Neural cell (in vitro differentiated cells): ENCODE measurements at regions not wholly inside any gene's neighbourhood (a gene's known extent, or its start where the extent isn't known, plus 50 kb on each side); places are given as distances from the start of the nearest gene placed in this dataset.

Experiments
- H2AFZ ChIP-seq: fragments of 200-600, 300-800 bp; sonication (generic), shearing (Covaris generic); 2 replicates; pipeline ENCODE4 v1.6.0; 2014; ENCODE audit warnings: low read depth, mild to moderate bottlenecking, antibody characterized with exemption, low read length, moderate library complexity
- H3F3A ChIP-seq: fragments of 200-600 bp; shearing (Covaris generic); 2 replicates; pipeline ENCODE4 v1.6.1; 2016; ENCODE audit warnings: mild to moderate bottlenecking, moderate library complexity, mixed read lengths, antibody characterized with exemption, low read length; ENCODE audit not compliant: insufficient read depth, poor library complexity, severe bottlenecking
- H3K27ac ChIP-seq: fragments of 200-600, 300-800 bp; sonication (generic), shearing (Covaris generic); 2 replicates; pipeline ENCODE4 v1.5.1; 2014; ENCODE audit warnings: mild to moderate bottlenecking, low read length, moderate library complexity
- H3K27me3 ChIP-seq: fragments of 300-800, 200-600 bp; sonication (generic), shearing (Covaris generic); 2 replicates; pipeline ENCODE4 v1.6.0; 2014; ENCODE audit warnings: mild to moderate bottlenecking, low read depth, low read length, moderate library complexity; ENCODE audit not compliant: insufficient read depth
- H3K36me3 ChIP-seq: fragments of 300-800, 200-600 bp; sonication (generic), shearing (Covaris generic); 2 replicates; pipeline ENCODE4 v1.5.1; 2014; ENCODE audit warnings: mild to moderate bottlenecking, antibody characterized with exemption, low read length, moderate library complexity; ENCODE audit not compliant: insufficient read depth
- H3K4me2 ChIP-seq: fragments of 300-800, 200-600 bp; sonication (generic), shearing (Covaris generic); 2 replicates; pipeline ENCODE4 v1.6.0; 2014; ENCODE audit warnings: mild to moderate bottlenecking, low read length
- H3K4me3 ChIP-seq: fragments of 300-800, 200-600 bp; sonication (generic), shearing (Covaris generic); 2 replicates; pipeline ENCODE4 v1.5.1; 2014; ENCODE audit warnings: mild to moderate bottlenecking, low read length, moderate library complexity
- H3K79me2 ChIP-seq: fragments of 200-600 bp; shearing (Covaris generic); replicated peaks from 2 replicates; pipeline ENCODE4 v1.6.0; 2014; ENCODE audit warnings: mild to moderate bottlenecking, low read length, moderate library complexity; ENCODE audit not compliant: insufficient read depth
- H3K9ac ChIP-seq: fragments of 300-800, 200-600 bp; sonication (generic), shearing (Covaris generic); 2 replicates; pipeline ENCODE4 v1.6.1; 2016; ENCODE audit warnings: mild to moderate bottlenecking, low read length, mixed read lengths
- H3K9me2 ChIP-seq: fragments of 200-600 bp; shearing (Covaris generic); 2 replicates; pipeline ENCODE4 v1.6.1; 2016; ENCODE audit warnings: mild to moderate bottlenecking, low read length, mixed read lengths; ENCODE audit not compliant: insufficient read depth
- H3K9me3 ChIP-seq: fragments of 200-600, 300-800 bp; sonication (generic), shearing (Covaris generic); 2 replicates; pipeline ENCODE4 v1.6.1; 2016; ENCODE audit warnings: mild to moderate bottlenecking, mixed run types, low read length, moderate library complexity, mixed read lengths
- H4K20me1 ChIP-seq: fragments of 200-600 bp; shearing (Covaris generic); 2 replicates; pipeline ENCODE4 v1.6.1; 2016; ENCODE audit warnings: mild to moderate bottlenecking, mixed run types; ENCODE audit not compliant: insufficient read depth
- EP300 ChIP-seq: fragments of 450-650 bp; conservative IDR thresholded peaks from 2 replicates; pipeline ENCODE4 v1.6.1; 2014; ENCODE audit warnings: antibody characterized with exemption, mild to moderate bottlenecking, moderate library complexity; ENCODE audit not compliant: poor library complexity, severe bottlenecking
- EZH2 ChIP-seq: fragments of 200-600, 300-800 bp; shearing (Covaris generic), sonication (generic); IDR thresholded peaks from 2 replicates; pipeline ENCODE4 v1.6.1; 2014; ENCODE audit warnings: antibody characterized with exemption, low read length, borderline replicate concordance, mild to moderate bottlenecking; ENCODE audit not compliant: insufficient read depth, poor library complexity, severe bottlenecking
- MXI1 ChIP-seq: fragments of 450-650 bp; conservative IDR thresholded peaks from 2 replicates; pipeline ENCODE4 v1.6.1; 2014; ENCODE audit warnings: antibody characterized with exemption, mild to moderate bottlenecking; ENCODE audit not compliant: poor library complexity, severe bottlenecking
- POLR2AphosphoS5 ChIP-seq: IDR thresholded peaks from 2 replicates; pipeline ENCODE4 v1.6.1; 2012
- RAD21 ChIP-seq: fragments of 450-650 bp; conservative IDR thresholded peaks from 2 replicates; pipeline ENCODE4 v1.6.1; 2014; ENCODE audit warnings: antibody characterized with exemption, mild to moderate bottlenecking, moderate library complexity
- SMC3 ChIP-seq: fragments of 450-650 bp; conservative IDR thresholded peaks from 2 replicates; pipeline ENCODE4 v1.6.1; 2014; ENCODE audit warnings: antibody characterized with exemption, mild to moderate bottlenecking, moderate library complexity; ENCODE audit not compliant: poor library complexity
- TAF1 ChIP-seq: IDR thresholded peaks from 2 replicates; pipeline ENCODE4 v1.6.1; 2012; ENCODE audit warnings: low read depth
- TF ChIP-seq, protein P1 (sequence below): IDR thresholded peaks from 2 replicates; pipeline ENCODE4 v1.6.1; 2012; ENCODE audit warnings: borderline replicate concordance
- TF ChIP-seq, protein P2 (sequence below): fragments of 450-650 bp; IDR thresholded peaks from 2 replicates; pipeline ENCODE4 v1.5.1; 2014; ENCODE audit warnings: antibody characterized with exemption, mild to moderate bottlenecking, moderate library complexity; ENCODE audit not compliant: poor library complexity, severe bottlenecking

DNA sequence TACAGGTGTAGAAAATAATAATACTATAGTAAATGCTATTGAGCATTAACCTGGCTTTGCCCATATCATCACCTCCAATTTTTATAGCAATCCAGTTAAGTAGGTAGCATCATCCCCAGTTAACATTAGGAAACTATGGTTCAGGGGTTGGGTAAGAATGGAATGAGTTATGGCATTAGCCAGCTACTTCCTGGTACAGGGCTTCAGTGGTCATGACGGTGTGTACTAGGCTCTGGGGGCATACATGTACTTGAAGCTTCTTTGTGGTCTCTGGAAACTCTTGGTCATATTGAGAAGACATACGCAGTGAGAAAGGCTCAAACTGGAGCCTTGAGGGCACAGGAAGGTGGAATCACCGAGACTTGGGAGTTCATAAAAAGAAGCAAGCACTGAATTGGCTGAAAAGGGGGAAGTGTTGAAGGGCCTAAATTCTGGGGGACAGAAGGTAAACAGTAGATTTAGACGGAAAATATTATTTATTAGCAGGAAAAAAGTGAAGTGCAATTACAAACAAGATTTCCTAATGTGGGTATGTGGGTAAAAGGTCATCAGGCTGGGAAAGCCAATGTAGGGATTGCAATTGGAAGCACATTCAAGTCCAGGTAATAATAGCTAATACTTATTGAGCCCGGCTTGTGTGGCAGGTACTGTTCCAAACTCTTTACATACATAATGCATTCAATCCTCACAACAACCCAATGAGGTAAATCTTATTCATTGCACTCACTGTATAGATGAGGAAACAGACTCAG, 114.2 kb upstream of the ATP1A1 start:
- H3K9me2 ChIP-seq, result no peaks in the 10 kb centered on the region
- H3K9ac ChIP-seq, result no peak overlapping the region
- H3K79me2 ChIP-seq, result no peaks in the 10 kb centered on the region
- H3F3A ChIP-seq, result peaks cover 12% of the 10 kb centered on the region
- TF ChIP-seq TAF1 (no peak), POLR2AphosphoS5 (no peak), EZH2 (no peak), RAD21 (no peak), EP300 (no peak), MXI1 (no peak)
- TF ChIP-seq, protein P1, sequence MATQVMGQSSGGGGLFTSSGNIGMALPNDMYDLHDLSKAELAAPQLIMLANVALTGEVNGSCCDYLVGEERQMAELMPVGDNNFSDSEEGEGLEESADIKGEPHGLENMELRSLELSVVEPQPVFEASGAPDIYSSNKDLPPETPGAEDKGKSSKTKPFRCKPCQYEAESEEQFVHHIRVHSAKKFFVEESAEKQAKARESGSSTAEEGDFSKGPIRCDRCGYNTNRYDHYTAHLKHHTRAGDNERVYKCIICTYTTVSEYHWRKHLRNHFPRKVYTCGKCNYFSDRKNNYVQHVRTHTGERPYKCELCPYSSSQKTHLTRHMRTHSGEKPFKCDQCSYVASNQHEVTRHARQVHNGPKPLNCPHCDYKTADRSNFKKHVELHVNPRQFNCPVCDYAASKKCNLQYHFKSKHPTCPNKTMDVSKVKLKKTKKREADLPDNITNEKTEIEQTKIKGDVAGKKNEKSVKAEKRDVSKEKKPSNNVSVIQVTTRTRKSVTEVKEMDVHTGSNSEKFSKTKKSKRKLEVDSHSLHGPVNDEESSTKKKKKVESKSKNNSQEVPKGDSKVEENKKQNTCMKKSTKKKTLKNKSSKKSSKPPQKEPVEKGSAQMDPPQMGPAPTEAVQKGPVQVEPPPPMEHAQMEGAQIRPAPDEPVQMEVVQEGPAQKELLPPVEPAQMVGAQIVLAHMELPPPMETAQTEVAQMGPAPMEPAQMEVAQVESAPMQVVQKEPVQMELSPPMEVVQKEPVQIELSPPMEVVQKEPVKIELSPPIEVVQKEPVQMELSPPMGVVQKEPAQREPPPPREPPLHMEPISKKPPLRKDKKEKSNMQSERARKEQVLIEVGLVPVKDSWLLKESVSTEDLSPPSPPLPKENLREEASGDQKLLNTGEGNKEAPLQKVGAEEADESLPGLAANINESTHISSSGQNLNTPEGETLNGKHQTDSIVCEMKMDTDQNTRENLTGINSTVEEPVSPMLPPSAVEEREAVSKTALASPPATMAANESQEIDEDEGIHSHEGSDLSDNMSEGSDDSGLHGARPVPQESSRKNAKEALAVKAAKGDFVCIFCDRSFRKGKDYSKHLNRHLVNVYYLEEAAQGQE, result no peak
- TF ChIP-seq, protein P2, sequence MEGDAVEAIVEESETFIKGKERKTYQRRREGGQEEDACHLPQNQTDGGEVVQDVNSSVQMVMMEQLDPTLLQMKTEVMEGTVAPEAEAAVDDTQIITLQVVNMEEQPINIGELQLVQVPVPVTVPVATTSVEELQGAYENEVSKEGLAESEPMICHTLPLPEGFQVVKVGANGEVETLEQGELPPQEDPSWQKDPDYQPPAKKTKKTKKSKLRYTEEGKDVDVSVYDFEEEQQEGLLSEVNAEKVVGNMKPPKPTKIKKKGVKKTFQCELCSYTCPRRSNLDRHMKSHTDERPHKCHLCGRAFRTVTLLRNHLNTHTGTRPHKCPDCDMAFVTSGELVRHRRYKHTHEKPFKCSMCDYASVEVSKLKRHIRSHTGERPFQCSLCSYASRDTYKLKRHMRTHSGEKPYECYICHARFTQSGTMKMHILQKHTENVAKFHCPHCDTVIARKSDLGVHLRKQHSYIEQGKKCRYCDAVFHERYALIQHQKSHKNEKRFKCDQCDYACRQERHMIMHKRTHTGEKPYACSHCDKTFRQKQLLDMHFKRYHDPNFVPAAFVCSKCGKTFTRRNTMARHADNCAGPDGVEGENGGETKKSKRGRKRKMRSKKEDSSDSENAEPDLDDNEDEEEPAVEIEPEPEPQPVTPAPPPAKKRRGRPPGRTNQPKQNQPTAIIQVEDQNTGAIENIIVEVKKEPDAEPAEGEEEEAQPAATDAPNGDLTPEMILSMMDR, result no peak
- no peak overlapping the region for H3K4me2 ChIP-seq
- H3K4me3 ChIP-seq, result no peak overlapping the region
- H4K20me1 ChIP-seq, result no peaks in the 10 kb centered on the region
- H3K27me3 ChIP-seq, result no peaks in the 10 kb centered on the region
- no peak overlapping the region for H2AFZ ChIP-seq
- no peaks in the 10 kb centered on the region for H3K9me3 ChIP-seq
- H3K27ac ChIP-seq, result no peak overlapping the region
- H3K36me3 ChIP-seq, result no peaks in the 10 kb centered on the region

DNA sequence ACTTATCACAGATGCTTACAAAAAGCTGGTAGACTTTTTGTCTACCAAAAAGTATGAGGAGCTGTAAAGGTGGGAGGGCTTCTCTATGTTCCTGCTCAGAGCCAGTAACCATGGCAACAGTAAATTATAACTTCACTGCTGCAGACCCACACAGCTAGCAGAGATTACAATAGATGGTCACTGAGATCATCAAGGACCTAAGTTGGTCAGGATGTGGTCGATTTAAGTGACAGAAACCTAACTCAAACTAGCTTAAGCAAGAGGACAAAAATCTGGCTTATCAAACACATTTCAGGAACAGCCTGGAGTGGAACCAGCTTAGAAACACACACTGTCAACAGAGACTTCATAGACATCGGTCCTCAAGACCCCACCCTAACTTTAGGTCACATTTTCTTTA, 113.4 kb upstream of the ATP1A1 start:
- Histone ChIP-seq H3K9ac (no peak overlapping the region), H3K27me3 (no peaks in the 10 kb centered on the region), H3K36me3 (no peaks in the 10 kb centered on the region), H3K4me2 (no peak overlapping the region), H4K20me1 (no peaks in the 10 kb centered on the region), H2AFZ (no peak overlapping the region), H3F3A (peaks cover 12% of the 10 kb centered on the region), H3K9me2 (no peaks in the 10 kb centered on the region), H3K4me3 (no peak overlapping the region), H3K27ac (no peak overlapping the region), H3K79me2 (no peaks in the 10 kb centered on the region), H3K9me3 (no peaks in the 10 kb centered on the region)
- TF ChIP-seq RAD21 (no peak), TAF1 (no peak), EP300 (no peak), MXI1 (no peak), SMC3 (no peak), POLR2AphosphoS5 (no peak), EZH2 (no peak)
- TF ChIP-seq, protein P2, result no peak
- TF ChIP-seq, protein P1, result no peak
